Panc1 (cell line): ENCODE measurements at regions not wholly inside any gene's neighbourhood (a gene's known extent, or its start where the extent isn't known, plus 50 kb on each side); places are given as distances from the start of the nearest gene placed in this dataset.

ENCODE experiments used
- ATAC-seq: fragments of 200-7000 bp; cut with Tn5 transposase; 2 replicates; pipeline ENCODE4 v1.9.1; 2020; ENCODE audit warnings: mild to moderate bottlenecking, moderate library complexity
- BruUV-seq: library from RNA; stranded (reverse); fragments of 400-500 nt; replicated peaks from 2 replicates; lab custom pipeline; 2021; lab: Mats Ljungman, UMichigan
- CTCF ChIA-PET: fragments of 300-600 bp; sonication (Branson Sonifier 250); formaldehyde crosslinking; loops from one replicate; lab custom pipeline; 2022; ENCODE audit warnings: antibody characterized with exemption; lab: Charles Lee
- POLR2A ChIA-PET: fragments of 300-600 bp; sonication (Branson Sonifier 250); formaldehyde crosslinking; loops from one replicate; lab custom pipeline; 2022; ENCODE audit warnings: antibody characterized with exemption; lab: Charles Lee
- DNase-seq: peaks from one replicate; pipeline ENCODE4 v3.0.0-alpha.2; 2010; ENCODE audit warnings: low read depth, low spot score
- H3K27ac ChIP-seq: 2 replicates; pipeline ENCODE4 v1.5.1; 2011; ENCODE audit warnings: mild to moderate bottlenecking, low read length, inconsistent platforms
- H3K27me3 ChIP-seq: fragments of 200-500 bp; sonication (Bioruptor generic); 2 replicates; pipeline ENCODE4 v1.6.0; 2014; ENCODE audit warnings: low read length, inconsistent platforms; ENCODE audit not compliant: control insufficient read depth, insufficient read depth
- H3K36me3 ChIP-seq: fragments of 200-500 bp; sonication (Bioruptor generic); 2 replicates; pipeline ENCODE4 v1.5.1; 2014; ENCODE audit warnings: inconsistent platforms, mild to moderate bottlenecking, low read length, moderate library complexity; ENCODE audit not compliant: control insufficient read depth, insufficient read depth
- H3K4me1 ChIP-seq: 2 replicates; pipeline ENCODE4 v1.5.1; 2011; ENCODE audit warnings: inconsistent platforms, mild to moderate bottlenecking, low read length, moderate library complexity; ENCODE audit not compliant: control insufficient read depth, insufficient read depth
- H3K4me3 ChIP-seq, 2 experiments: 2 replicates each; pipeline ENCODE4 v1.5.1; 2011 to 2012; ENCODE audit warnings: low read depth in 2 of 2, low read length in 2 of 2, mild to moderate bottlenecking in 2 of 2, inconsistent platforms in 1 of 2, moderate library complexity in 1 of 2
- H3K9me3 ChIP-seq: fragments of 200-500 bp; sonication (Bioruptor generic); 2 replicates; pipeline ENCODE4 v1.5.1; 2014; ENCODE audit warnings: low read depth, mild to moderate bottlenecking, inconsistent platforms, low read length, moderate library complexity; ENCODE audit not compliant: control insufficient read depth, insufficient read depth
- CTCF ChIP-seq: fragments of 450-650 bp; IDR thresholded peaks from 2 replicates; pipeline ENCODE4 v1.5.1; 2017; ENCODE audit warnings: mild to moderate bottlenecking
- POLR2AphosphoS5 ChIP-seq: IDR thresholded peaks from 2 replicates; pipeline ENCODE4 v1.6.1; 2012; ENCODE audit warnings: mild to moderate bottlenecking, low read depth, low read length, moderate library complexity
- REST ChIP-seq, 2 experiments: IDR thresholded peaks; 2 replicates each; pipeline ENCODE4 v1.6.1; 2011 to 2012; ENCODE audit warnings: low read depth in 2 of 2, control low read depth in 1 of 2, low read length in 1 of 2, mild to moderate bottlenecking in 1 of 2, moderate library complexity in 1 of 2; ENCODE audit not compliant: insufficient read depth in 1 of 2
- SIN3A ChIP-seq: IDR thresholded peaks from 2 replicates; pipeline ENCODE4 v1.6.1; 2012; ENCODE audit warnings: low read depth, mild to moderate bottlenecking, low read length, moderate library complexity, borderline replicate concordance; ENCODE audit not compliant: insufficient read depth
- TCF7L2 ChIP-seq: IDR thresholded peaks from 2 replicates; pipeline ENCODE4 v1.6.1; 2011; ENCODE audit warnings: mild to moderate bottlenecking, low read depth, low read length, inconsistent platforms
- in situ Hi-C: cut with HindIII; loops from 2 replicates; pipeline ENCODE4 v1.10.0; 2016; ENCODE audit warnings: low sequenced_read_pairs, low pct_unique_long_range_greater_than_20kb
- intact Hi-C: fragments of 100-400 bp; cut with micrococcal nuclease; formaldehyde crosslinking; loops from one replicate; pipeline ENCODE4 v1.10.0; 2022; ENCODE audit not compliant: unreplicated experiment

- no peak overlapping the region for H3K27ac ChIP-seq
- no peaks in the 10 kb centered on the region for H3K9me3 ChIP-seq
- 0 out of 2 replicates have a peak, but pooled peaks cover 5% of the 10 kb centered on the region for H3K27me3 ChIP-seq
- ChIA-PET CTCF (no interaction called here), POLR2A (no interaction called here)
- in situ Hi-C loops (no loop called here), intact Hi-C loops (no loop called here)
- H3K4me1 ChIP-seq = no peaks in the 10 kb centered on the region
- ATAC-seq = no peak
- no peak overlapping the region for H3K4me3 ChIP-seq
- H3K36me3 ChIP-seq = no peaks in the 10 kb centered on the region
- DNase-seq = no peak
- no TSS peak for BruUV-seq
- no peak for TF ChIP-seq POLR2AphosphoS5
- no peak for TF ChIP-seq CTCF
- no peak for TF ChIP-seq REST (IDR thresholded peaks at IDR 0.05; ENCODE audit: insufficient read depth in 1 of 2, low read depth in 2 of 2, low read length in 1 of 2)
- TF ChIP-seq SIN3A = no peak
- TF ChIP-seq TCF7L2 = no peak
These were observed 477.2 kb upstream of the SULF2 start for GRCh38 chr20:48262466-48262865.

- TF ChIP-seq SIN3A (no peak), REST (IDR thresholded peaks at IDR 0.05; ENCODE audit: insufficient read depth in 1 of 2, low read depth in 2 of 2, low read length in 1 of 2) (no peak), TCF7L2 (no peak), CTCF (no peak), POLR2AphosphoS5 (no peak)
- ChIA-PET CTCF (no interaction called here), POLR2A (no interaction called here)
- 0 out of 2 replicates have a peak, but pooled peaks cover 5% of the 10 kb centered on the region for H3K27me3 ChIP-seq
- H3K36me3 ChIP-seq = no peaks in the 10 kb centered on the region
- intact Hi-C loops (no loop called here), in situ Hi-C loops (no loop called here)
- DNase-seq = no peak
- BruUV-seq = no TSS peak
- ATAC-seq = no peak
- no peak overlapping the region for H3K27ac ChIP-seq
- no peaks in the 10 kb centered on the region for H3K4me1 ChIP-seq
- no peak overlapping the region for H3K4me3 ChIP-seq
- H3K9me3 ChIP-seq = no peaks in the 10 kb centered on the region
These were observed 476.2 kb upstream of the SULF2 start for GRCh38 chr20:48261398-48261910.
